GM19351 (cell line): ENCODE measurements at regions not wholly inside any gene's neighbourhood (a gene's known extent, or its start where the extent isn't known, plus 50 kb on each side); places are given as distances from the start of the nearest gene placed in this dataset.

Source experiments
- ATAC-seq: cut with Tn5 transposase; IDR thresholded peaks from one replicate; pipeline ENCODE4 v1.9.1; 2021; ENCODE audit warnings: mild to moderate bottlenecking, moderate library complexity; ENCODE audit not compliant: unreplicated experiment

GRCh38 chr10:131746241-131746711, 154.5 kb upstream of the PPP2R2D start:
- ATAC-seq: no peak

- no peak for ATAC-seq
These were observed 154.0 kb upstream of the PPP2R2D start for GRCh38 chr10:131746785-131747184.

DNA sequence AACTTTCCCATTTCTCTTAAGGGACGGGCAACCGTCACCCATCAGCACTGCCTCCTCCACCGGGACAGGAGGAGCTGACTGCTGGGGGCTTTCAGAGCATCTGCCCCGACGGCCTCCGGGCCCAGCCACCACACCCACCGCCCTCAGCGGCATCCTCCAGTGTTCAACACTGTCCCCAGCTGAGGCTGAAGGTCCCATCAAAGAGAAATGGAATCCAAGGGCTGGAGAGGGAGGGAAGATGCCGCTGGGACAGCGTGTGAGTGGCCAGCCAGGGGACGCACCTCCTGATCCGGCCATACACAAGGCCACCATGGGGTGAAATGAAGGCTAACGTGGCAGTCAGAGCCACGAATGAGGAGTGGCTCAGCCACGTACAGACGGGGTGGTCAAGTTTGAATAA, 153.6 kb upstream of the PPP2R2D start:
- ATAC-seq: no peak

GRCh38 chr10:131747791-131748190, 153.0 kb upstream of the PPP2R2D start:
- ATAC-seq: no peak

- no peak for ATAC-seq
These were observed 152.6 kb upstream of the PPP2R2D start for GRCh38 chr10:131748191-131748590.

DNA sequence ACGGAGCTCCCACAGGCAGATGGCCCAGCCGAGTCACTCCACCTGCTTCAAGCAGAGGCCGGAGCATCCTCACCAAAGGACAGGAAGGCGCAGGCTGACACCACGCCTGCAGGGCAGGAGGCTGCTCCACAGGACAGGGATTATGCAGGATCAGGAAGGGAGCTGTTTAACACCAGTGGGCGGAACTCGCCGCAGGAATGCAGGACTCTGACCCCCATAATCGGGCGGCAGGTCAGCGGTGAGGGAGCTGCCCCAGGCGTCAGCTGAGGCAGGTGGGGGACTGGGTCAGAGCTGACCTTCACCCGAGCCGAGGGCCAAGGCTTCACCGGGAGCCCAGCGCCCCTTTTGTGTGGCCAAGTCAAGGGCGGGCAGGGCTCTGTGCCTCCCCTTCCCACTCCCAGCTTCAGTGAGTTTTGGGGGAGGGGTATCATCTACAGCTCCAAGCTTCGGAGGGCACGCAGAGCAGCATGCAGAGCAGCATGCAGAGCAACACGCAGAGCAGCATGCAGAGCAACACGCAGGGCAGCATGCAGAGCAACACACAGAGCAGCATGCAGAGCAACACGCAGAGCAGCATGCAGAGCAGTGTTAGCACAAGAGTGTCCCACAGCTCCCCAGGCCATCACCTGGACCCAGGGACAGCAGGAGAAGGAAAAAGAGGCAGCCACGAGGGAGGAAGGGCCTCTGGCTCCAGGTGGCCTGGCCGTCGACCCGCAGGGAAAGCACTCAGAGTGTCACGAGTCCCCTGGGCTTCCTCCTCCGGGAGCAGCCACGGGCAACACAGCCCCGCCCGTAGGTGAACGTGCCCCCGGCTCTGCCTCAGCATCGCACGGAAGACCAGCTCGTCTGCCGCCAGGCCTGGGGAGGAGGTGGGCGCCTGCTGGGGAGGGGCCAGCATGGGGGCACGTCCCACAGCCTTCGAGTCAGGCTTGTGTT, 151.7 kb upstream of the PPP2R2D start:
- no peak for ATAC-seq

- ATAC-seq: no peak
These were observed 151.1 kb upstream of the PPP2R2D start for GRCh38 chr10:131749767-131750142.

- no peak for ATAC-seq
These were observed 150.5 kb upstream of the PPP2R2D start for GRCh38 chr10:131750171-131750895.

DNA sequence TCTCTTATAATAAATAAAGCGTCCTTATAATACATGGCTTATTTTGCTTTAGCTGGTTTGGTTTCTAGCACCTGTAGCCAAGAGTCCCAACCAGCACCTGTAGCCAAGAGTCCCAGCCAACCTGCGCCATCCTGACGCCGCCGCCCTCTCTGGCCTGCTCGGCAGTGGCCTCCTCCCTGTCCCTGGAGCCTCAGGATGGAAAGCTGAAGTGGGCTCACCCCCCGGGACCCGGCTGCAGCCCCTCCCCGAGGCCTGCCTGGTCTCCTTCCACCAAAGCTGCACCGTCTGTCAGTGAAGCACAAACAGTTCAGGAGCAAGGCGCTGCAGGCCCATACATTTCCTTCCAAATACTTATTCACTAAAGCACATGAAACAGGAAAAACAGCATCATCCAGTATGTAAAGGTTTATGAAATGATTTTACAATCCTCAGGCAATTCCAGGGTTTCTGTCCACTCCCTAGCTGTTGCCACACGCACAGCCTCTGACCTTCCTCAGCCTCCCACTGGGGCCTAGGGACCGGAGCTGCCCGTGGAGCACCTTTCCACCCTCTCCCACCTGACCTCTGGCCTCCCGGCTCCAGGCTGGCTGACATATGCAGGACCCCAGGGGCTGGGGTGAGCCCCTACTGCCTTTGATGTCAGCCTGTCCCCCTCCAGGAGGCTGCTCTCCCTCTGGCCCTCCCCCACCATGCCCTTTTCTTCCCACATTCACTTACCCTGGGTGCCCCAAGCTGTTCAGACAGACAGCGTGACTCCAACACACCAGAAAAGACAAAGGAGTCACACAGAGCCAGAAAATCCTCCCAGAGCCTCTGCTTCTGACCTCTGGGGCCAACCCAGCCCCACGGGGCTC, 149.6 kb upstream of the PPP2R2D start:
- ATAC-seq: no peak

DNA sequence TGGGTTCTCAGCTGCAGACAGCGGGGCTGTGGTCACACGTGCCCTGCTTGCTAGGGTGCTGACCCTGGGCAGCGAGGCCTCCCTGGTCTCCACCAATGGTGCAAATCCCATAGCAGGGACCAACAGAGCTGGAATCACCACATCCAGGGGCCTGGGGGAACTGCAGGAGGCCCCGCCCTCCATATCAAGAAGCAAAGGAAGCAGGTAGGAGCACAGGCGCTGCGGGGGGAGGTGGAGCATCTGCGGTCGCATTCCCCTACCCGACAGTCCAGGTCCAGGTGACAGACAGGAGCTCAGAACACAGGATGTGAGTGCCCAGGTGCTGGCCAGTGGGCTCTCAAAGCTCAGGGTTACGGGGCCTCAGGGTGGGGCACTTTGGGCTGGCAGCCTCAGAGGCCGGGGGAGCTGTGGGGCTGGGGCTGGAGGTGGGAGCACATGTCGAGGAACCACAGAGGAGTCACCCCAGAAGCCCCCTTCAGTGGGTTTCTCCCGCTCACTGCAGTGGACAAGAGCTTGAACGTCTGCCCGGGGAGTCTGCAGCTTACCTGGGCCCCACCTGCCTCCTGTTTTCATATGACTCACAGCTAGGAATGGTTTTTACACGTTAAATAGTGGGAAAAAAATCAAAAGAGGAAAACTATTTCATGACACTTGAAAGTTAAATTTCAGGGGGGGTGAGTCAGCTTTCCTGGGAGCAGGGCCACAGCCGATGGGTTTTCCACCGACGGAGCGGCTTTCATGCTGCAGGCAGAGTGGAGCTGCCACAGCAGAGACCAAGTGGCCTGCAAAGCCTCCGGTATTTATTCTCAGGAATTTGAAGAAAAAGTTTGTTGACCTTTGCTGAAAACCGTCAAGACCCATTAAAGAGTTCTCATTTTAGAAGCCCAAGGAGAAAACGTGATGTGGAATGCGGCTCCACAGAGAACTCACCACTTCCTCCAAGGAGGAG, 148.7 kb upstream of the PPP2R2D start:
- ATAC-seq: no peak

DNA sequence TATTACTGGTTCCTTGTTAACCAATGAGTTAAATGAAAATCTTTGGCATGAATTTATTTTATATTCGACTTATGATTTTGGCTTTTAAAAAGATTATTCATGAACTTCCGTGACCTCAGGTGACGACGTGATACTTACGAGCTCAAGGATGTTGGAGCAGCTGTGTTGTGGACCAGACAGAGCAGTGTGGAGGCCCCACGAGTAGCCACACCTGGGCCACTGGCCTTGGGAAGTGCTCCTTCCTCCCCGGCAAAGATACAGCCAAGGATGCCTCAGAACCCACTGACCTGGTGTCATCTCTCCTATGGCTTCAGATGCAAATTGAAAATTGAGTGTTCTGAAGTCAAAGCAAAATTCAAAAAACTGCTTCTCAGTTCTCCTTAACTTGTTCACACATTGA, 147.5 kb upstream of the PPP2R2D start:
- ATAC-seq: no peak

- ATAC-seq: no peak
These were observed 145.6 kb upstream of the PPP2R2D start for GRCh38 chr10:131755200-131755599.

GRCh38 chr10:131757285-131758058, 143.3 kb upstream of the PPP2R2D start:
- ATAC-seq: no peak

DNA sequence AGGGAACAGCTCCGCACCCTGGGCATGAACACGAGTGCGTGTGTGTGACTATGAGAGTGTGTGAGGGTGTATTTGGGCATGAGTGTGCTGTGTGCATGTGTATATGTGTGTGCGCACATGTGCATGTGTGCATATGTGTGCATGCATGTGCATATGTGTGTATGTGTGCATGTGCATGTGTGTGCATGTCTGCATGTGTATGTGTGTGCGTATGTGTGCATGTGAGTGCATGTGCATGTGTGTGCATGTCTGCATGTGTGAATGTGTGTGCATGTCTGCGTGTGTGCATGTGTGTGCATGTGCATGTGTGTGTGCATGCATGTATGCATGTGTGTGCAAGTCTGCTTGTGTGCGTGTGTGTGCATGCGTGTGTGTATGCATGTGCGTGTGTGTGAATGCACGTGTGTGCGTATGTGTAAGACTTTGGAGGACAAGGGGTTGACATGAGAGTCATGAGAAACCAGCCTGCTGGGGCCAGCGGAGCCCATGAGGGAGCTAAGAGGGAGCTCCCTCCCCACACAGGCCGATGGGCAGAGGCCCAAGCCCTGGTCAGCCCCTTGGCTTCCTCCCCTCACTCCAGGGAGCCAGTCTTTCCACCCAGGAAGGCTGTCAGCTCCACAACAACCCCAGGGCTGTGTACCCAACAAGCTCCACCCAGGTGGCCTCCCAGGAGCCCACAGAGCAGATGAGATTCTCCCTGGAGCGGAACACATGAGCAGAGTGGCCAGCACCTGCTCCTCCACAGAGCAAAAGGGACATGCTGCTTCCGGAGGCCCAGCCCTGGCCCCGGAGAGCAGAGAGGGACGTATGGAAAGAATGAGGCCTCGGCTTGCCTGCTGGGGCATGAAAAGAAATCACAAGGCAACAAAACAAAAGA, 142.5 kb upstream of the PPP2R2D start:
- ATAC-seq: no peak

DNA sequence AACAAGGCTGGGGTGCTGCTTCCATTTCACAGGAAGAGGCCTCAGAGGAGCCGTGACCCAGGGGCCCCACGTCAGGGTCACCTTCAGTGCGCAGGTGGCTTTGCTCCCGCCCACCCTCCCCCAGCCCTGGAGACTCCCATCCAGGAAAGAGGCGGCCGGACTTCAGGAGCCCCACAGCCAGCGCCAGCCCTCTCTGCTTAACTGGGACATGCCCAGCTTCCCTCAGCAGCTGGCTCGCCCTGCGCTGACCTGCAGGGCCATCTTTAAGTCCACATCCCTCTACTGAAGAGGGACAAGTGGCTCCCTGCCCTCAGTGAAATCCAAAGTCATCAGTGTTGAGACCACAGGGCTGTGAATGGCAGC, 141.9 kb upstream of the PPP2R2D start:
- no peak for ATAC-seq

- ATAC-seq: no peak
These were observed 141.5 kb upstream of the PPP2R2D start for GRCh38 chr10:131759347-131759746.

- no peak for ATAC-seq
These were observed 140.2 kb upstream of the PPP2R2D start for GRCh38 chr10:131760416-131761166.
